DMS79 treated with DMSO at 0.1 percent for 48 hours (cell line): ENCODE measurements at regions not wholly inside any gene's neighbourhood (a gene's known extent, or its start where the extent isn't known, plus 50 kb on each side); places are given as distances from the start of the nearest gene placed in this dataset.

Source experiments
- DNase-seq: peaks from one replicate; lab custom pipeline; 2025; lab: John Stamatoyannopoulos, UW

DNA sequence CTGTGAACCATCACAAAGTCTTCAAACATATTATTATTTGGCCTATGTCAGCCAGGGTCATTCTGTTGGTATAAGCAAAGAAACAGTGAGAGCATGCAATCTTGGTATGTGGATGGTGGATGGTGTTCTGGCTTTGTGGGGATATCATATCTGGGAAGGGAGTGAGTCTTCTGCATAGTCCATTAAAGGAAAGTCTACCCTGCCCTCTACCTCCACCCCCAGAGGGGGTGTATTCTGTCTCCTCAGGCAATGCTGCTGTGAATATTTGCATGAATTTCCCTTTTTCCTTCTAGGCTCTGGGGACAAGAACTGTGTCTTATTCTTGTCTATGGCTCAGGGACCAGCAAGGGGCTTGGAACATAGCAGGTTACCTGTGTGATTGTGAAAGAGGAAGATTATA is 495.8 kb downstream of the PDCD6IP start:
- DNase-seq, result no peak

DNA sequence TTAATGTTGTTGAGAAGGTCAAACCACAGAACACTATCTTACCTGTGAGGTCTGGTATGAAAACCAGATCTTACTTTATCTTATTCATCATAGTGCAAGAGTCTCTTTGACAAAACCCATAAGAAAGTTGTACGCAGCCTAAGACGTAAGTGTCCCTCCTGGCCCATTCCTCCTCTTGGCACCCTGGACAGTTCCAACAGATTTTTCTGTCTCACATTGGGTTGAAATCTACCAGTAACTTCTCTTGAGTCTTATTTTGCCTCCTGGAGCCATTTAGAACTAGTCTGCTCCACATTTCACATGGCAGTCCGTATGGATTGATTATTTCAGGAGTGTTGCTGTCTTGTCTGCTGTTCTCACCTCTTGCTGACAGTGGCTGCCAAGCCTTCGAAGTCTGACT is 498.4 kb downstream of the PDCD6IP start:
- no peak for DNase-seq

DNA sequence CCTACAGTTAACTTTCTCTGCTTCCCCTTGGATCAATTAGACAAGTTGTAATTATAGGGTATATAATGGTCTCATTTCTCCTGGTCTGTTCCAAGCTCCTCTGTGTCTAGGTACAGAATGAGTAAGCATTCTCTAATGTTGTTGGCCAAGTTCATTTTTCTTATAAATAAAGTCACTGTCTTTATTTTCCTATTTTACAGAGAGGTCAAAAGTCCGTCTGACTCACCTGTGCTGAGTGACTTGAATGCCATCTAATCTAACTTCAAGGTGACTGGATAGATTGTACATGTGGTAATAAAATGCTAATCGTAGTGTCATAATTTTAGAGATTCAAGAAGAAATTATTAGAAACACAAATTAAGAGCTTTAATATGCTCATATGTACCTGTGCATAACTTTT is 500.2 kb downstream of the PDCD6IP start:
- DNase-seq, result no peak

DNA sequence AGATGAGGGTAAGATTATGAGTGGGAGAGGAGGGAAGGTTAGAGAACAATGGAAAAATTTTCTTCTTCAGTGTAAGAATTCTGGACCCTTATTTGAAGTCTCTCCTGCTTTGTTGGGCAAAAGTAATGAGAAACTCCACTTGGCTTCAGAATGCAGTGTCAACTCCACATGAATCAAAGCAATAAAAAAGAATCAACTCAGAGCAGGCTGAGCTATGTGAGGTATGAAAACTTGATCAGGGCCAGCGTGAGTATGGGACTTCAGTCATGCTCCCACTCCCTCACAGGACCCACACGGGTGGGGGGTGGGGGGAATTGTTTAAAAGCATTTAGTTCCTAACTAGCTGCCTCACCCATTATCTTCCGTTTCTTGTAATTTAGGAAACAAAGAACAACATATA is 502.2 kb downstream of the PDCD6IP start:
- no peak for DNase-seq

DNA sequence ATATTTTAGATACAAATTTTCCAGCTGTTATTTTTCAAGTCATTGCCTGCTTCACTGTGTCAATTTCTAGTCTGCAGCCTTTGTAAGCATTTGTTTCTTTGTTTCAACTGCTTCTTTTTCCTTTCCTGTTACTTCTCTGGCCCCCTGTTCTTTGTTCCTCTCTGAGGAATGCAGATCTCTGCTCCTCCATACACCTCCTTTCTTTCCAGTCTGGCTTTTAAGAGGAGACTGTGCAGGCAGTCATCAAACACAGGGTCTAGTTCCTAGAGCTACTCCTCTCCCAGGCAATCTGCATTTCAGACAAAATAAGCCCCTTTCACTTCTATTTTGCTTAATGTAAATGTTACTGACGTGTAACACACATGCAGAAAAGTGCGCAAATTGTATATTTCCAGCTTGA is 502.9 kb downstream of the PDCD6IP start:
- DNase-seq, result no peak

DNA sequence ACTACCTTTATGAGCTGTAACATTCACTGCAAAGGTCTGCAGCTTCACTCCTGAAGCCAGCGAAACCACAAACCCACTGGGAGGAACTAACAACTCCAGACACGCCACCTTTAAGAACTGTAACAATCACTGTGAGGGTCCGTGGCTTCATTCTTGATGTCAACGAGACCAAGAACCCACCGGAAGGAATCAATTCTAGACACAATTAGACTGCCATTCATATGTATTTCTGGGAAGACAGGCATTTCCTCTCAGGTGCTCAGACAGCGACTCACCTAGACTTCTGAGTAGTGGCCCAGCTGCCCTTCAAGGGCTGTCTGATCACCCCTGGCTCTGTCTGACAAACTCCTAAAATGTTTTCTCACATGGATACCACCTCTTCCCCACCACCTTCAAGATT is 506.8 kb downstream of the PDCD6IP start:
- no peak for DNase-seq

DNA sequence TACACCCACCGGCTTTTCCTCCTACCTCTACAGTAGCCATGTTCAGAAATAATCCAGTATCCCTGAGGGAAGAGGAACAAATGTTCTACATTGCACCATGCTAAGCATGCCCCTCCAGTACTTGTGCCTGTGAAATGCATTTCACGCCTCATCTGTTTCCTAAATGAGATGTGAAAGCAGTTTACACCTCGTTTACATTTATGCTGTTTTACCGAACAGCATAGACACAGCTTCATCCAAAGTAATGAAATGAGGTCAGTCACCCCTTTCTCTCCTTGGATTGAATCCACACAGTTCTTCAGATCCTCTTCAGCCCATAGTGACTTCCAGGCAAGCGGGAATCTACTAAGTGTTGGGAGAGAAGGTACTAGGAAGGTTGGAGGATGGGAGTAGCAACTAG is 514.3 kb downstream of the PDCD6IP start:
- DNase-seq, result peak; percentile 27

DNA sequence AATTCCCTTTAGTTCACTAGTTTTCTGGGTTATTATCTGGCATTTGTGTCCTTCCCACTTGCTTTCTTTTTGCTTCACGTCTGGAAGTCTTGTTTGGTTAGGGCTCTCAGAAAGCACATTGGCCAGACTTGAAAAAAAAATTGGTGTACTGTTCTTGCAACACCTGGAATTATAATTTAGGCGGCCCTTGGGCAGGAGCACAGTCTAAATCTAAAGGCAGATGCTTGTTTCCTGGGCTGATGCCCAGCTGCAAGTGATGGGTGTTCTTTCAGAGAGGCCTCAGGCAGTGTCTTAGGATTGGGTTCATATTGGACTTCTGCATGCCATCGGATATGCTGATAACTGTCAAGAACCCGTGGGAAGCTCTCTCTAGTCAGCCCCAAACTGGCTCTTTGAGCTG is 521.5 kb downstream of the PDCD6IP start:
- no peak for DNase-seq

DNA sequence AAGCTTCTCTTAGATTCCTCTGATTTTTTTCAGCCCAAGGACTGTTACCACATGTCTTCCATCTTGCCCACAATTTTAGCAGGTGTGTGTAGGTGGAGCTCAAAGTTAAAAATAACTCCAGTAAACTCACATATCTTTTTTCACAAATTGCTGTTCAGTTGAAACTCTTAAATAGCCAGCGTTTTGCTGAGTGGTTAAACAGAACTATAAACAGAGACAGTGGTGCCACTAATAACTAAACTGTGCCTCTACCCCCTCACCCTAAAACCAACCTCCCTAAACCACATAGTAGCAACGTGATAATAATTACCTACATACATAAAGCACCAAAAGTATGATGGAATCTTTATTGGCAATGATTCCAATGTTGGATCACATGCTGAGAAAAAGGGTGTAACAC is 525.1 kb downstream of the PDCD6IP start:
- DNase-seq, result no peak

DNA sequence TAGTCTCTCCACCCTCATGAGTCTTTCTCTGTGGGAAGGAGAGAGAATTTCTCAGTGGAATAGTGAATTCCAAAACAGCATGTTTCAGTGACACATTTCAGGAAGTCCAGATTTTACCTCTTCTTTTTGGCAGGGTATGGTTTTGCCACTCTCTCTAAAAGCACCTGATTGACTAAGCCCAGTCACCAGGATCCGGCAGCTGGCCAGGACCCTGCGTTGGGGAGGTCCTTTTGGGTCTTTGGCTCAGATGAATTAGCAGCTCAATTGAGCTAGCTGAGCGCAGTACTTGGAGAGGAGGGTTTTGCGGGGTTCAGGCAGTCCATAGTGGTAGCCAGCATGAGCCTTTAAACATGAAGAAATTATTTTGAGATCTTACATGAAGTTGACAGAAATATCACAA is 548.2 kb downstream of the PDCD6IP start:
- DNase-seq, result no peak

DNA sequence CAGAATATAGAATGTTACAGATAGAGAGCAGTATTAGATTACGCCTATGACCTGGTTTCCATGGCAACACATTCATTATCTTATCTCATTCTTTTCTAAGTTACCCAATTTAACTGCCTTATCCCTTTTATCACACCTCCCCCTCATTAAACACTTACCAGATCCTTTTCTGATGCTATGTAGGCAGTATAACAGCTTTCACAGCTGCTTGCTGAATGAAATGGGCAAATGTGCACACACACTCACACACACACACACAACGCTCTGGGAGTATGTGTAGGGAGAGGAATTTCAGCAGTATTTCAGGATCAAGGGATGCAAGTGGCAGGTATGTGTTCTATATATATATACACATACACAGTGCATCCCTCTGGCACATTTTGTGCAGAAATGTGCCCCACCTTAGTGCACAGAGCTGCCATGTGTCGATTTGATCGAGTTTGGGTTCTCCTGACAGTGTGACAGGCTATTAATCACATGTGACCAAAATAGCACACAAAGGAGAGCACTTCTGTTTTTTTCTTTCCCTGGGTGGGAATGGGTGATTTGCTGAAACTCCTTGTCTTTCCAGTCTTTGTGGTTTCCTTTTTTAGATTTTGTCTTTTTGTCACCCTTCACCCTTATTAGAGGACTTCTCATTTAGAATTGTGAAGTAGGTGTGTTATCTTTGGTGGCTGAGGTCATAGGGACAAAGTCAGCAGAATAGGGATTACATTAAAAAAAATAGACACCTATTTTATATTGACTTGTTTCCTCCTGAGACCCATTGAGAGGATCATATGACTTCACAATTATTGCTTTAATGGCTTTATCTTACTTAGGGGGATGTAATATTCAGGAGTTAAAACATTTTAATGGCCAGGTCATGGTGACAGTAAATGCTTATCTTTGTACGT is 553.7 kb downstream of the PDCD6IP start:
- no peak for DNase-seq

DNA sequence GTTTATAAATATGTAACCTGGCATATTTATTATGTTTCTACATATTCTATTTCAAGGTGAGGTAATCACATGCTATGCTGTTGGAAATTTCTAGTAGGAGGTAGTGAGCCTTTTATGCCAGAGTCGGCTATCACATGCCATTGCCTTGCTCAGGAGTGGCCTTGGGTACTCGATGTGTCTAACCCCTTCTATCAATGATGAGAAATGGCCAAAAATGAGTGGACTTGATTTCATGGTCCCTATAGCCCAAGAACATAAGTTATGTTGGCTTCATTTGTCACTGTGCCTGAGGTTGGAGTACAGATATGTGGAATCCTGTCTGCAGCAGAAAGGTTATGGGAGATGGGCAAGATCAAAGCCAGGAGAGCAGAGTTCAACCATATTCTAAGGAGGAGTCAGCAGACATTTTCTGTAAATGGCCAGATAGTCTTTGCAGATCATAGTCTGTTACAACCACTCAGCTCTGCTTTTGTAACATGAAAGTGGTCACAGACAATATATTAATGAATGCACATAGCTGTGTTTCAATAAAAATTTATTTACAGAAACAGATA is 554.4 kb downstream of the PDCD6IP start:
- no peak for DNase-seq

DNA sequence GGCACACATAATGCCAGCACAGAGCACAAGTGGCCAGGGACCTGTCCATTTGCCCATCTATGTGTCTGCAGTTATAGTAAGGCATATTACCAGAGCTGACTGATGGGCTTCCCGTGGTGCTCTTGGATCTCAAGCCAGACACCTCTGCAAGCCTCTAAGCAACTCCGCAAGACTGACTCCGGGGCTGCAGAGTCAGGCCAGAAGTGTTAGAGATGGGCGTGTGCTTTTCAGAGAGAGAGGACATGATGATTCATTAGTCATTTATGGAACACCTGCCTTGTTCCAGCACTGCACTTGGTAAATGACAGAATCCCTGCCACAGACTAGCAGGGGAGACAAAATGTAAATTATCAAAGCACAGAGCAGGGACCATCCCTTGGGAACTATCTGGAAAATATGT is 559.0 kb downstream of the PDCD6IP start:
- no peak for DNase-seq

DNA sequence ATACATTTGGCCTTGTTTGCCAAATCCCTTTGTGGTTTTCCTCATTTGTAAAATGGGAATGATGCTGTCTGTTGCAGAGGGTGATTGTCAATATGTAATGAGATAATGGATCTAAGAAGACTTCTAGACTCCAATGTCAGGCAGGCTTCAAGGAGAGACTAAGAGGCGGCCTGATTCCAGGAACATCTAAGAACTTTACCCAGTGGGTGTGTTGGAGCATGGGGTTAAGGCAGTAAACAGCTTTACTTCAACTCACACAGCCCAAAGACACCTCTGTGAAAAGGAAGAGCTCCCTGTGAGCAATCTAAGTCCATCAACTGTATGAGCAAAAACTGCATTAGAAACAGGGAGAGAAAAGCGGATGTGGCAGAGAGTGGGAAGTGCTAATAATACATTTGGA is 560.6 kb downstream of the PDCD6IP start:
- DNase-seq, result no peak

DNA sequence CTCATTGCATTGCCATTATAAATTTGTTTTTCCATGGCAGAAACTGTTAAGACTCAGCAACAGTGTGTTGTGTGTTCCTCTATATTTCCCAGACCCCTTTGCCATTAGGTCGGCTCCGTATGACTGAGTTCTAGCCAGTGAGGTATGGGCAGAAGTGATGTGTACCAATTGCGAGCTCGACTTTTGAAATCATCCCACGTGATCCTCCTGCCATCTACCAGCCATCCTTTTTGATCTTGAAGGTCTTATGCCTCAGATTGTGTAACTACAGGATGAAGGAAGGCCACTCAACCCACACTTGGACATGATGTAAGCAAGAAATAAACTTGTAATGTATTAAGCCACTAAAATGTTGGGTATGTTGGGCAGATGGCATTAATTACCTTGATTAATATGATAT is 562.3 kb downstream of the PDCD6IP start:
- DNase-seq, result no peak

DNA sequence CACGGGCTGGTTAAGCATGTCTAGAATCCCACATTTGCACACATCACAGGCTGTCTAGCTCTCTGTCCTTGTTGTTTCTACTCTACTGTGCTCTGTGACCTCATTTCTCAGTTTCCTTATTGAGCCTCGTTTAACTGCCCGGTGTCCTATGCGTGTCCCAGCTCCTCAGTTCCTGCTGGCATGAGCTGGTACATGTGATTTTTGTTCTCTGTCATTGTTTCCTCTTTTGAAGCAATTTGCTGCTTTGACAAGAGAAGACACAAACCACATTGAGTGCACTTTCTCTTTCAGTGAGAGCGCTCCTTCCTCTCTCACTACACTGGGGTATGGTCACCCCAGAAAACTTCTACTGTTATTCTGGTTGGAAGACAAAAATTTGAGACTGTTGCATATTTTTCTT is 563.5 kb downstream of the PDCD6IP start:
- no peak for DNase-seq

DNA sequence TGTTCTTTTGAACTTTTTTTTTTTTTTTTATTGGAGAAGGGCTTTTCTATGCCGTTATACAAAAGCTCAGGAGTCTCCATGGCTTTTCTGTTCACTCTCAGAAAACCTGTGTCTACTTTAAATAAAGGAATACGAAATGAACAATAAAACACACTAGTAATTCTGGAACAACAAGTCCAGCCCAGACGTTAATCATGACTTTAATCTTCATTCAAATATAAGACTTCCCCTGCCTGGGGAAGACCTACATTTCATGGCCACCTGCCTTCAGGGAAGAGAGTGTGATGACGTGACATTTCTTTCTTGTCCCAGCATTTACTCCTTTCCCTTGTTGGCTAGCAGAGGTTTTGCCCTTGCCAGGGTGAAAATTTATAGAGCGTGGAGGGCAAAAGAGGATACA is 564.5 kb downstream of the PDCD6IP start:
- no peak for DNase-seq

DNA sequence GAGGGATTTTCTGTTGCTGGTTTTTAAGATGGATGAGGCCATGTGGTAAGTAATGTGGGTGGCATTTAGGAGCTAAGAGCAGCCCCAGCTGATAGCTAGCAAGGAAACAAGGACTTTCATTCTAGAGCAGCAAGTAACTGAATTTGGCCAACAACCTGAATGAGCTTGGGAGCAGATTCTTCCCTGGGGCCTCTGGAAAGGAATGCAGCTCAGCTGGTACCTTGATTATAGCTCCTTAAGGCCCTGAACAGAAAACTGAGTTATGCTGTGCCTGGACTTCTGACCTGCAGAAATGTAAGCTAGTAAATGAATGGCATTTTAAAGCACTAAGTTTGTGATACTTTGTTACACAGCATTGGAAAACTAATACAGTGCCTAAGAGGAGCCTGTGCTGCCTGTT is 565.5 kb downstream of the PDCD6IP start:
- no peak for DNase-seq

DNA sequence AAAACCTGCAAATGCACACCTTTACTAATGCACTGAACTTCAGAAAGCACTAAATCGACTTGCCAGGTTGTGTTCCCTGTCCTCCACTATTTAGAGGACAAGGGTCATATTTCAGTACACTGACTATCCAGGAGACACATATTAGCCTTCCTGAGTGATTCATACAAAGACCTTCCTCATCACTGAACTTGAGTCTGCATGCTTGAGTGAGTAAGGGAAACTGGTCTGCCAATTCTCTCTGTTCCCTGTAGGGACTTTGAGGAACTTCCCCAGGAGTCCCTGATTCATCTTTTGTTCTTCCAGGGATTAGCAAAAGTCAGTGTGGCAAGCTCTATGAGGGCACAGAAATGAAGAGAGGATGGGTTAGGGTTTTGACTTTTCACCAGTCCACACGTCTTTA is 565.9 kb downstream of the PDCD6IP start:
- no peak for DNase-seq

DNA sequence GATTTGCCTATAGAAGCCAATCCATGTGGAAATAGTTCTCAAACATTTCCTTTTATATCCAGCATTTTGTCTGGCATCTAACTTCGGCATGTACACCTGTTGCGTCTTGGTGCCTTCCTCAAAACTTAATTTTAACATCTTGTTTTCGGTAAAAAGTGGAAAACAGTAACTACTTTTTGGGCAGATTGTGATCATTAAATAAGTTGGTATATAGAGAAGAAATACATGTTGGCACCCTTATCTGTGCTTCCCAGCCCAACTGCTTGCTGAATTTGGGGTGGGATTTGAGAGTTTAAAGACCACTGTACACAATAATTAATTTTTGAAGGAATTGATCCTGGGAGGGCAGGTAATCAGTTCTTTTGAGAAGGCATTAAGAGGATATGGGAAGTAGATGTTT is 566.8 kb downstream of the PDCD6IP start:
- no peak for DNase-seq

DNA sequence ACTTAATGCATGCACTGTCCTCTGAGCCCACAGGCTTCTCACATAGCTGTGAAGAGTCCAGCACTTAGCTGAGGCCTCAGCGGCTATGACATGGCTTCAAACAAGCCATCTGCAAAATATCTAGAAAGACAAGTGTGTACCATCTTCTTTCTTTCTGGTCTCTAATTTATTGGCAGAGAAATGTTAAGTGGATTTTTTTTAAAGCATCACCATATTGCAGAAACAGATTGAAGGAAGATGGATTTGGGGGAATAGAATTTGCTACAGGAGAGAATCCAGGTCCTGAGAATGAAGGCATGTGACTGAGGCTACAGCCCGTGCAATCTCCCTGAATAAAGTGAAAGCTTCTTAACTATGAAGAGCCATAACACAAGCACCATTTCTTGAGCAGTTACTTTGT is 567.3 kb downstream of the PDCD6IP start:
- DNase-seq, result no peak

DNA sequence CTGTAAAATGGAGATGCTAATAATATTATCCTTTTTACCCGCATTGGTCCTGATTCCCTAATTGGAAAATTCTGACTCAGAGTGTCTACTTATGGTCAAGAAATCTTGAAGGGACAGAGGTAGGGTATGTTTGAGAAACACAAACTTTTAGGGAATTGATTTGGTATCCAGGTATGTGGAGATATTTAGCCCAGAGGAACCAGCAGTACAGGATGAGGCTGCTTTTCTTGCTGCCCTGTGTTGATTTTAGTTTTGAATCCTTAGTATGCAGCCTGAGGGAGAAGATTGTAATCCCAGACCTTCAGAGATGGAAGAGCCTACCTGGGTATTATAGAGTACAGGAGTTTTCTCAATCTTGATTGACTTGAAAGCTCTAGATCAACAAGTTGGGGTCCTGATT is 569.1 kb downstream of the PDCD6IP start:
- DNase-seq, result no peak

DNA sequence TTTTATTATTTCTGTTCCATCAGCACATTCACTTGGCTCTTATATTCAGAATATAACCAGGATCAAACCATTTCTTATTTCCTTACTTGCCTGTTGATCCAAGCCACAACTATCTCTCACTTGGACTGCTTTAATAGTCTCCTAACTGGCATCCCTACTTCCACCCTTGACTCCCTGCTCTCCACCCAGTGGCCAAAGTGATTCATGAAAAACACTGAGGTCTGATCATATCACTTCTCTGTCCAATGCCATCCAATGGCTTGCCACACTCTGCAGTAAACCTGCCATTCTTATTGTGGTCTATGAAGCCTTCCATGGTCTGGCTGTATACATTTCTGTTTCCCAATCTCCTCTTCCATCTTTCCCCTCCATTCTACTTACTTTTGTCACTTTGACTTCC is 576.1 kb downstream of the PDCD6IP start:
- no peak for DNase-seq

DNA sequence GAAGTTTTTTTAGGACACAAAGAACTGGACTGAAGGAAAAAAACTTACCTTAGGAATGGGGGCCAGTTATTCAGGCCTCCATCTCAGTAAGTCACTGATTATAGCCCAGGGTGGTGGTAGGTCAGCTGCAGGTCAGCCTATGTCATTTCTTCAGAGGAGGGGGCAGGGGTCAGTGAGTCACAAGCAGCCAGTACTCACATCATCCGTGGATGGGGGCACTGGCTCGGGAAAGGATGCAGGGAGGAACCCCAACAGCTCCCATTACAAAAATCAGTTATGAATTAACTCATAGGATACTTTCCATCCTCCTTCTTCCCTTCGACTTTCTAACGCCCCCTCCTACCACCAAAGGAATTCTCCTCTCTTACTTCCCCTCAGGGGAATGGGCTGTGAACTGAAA is 578.3 kb downstream of the PDCD6IP start:
- DNase-seq, result no peak
